ENCODE measurements at regions not wholly inside any gene's neighbourhood (a gene's known extent, or its start where the extent isn't known, plus 50 kb on each side); places are given as distances from the start of the nearest gene placed in this dataset.

GRCh38 chr9:28868228-28868990, 1295.1 kb upstream of the C9orf72 start (continued):
- TF ChIP-seq REST (IDR thresholded peaks at IDR 0.05; ENCODE audit: low read depth) (no peak), TCF7L2 (IDR thresholded peaks at IDR 0.05; ENCODE audit: borderline replicate concordance, extremely low read depth, insufficient read depth, insufficient read length) (no peak), EZH2phosphoT487 (IDR thresholded peaks at IDR 0.05; ENCODE audit: borderline replicate concordance) (no peak), ATF3 (IDR thresholded peaks at IDR 0.05) (no peak), RAD21 (IDR thresholded peaks at IDR 0.05; ENCODE audit: low read depth) (no peak)

DNA sequence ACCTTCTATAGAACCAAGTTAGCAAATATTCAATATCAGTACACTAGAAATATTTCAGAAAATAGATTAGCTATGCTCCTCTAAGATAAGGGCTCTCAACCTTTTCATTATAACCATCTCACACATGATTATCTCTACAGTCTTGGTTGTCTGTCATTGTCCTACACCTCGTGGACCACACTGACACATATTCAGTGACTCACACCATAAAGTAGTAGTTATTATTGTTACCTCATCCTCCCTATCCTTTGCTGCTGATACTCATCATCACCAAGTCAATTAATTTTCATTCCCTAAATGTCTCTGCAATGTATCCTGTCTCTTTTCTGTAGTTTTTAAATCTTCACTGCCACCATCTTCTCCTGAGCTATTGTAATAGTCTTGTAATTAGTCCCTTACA, 1309.2 kb upstream of the C9orf72 start:
- H3K4me1 ChIP-seq (ENCODE audit: control insufficient read depth in 1 of 2, insufficient read depth in 2 of 2, low read length in 2 of 2), result no peaks in the 10 kb centered on the region
- RAD21 ChIA-PET (ENCODE audit: low non-redundant PET in 1 of 2, low total read pairs in 2 of 2, uncharacterized antibody in 2 of 2, unreplicated experiment in 2 of 2), result no interaction called here
- H2AFZ ChIP-seq (ENCODE audit: low read depth, low read length, poor library complexity, severe bottlenecking), result no peak overlapping the region
- no peaks in the 10 kb centered on the region for H3K9me3 ChIP-seq (ENCODE audit: control insufficient read depth in 1 of 2, insufficient read depth in 1 of 2, low read depth in 1 of 2, low read length in 2 of 2)
- no peaks in the 10 kb centered on the region for H3K9me2 ChIP-seq (ENCODE audit: insufficient read depth)
- H3K4me3 ChIP-seq (replicated peaks in 1 of 2; ENCODE audit: low read depth in 1 of 2, low read length in 2 of 2), result no peak overlapping the region
- BruUV-seq (replicated peaks), result no TSS peak
- POLR2A ChIA-PET, result no interaction called here
- CTCF ChIA-PET, result no interaction called here
- intact Hi-C loops (cut with micrococcal nuclease), result loop anchor here (10.0 kb wide), 1 partner anchor 812 kb away; no protein-coding TSS in a partner anchor
- no peaks in the 10 kb centered on the region for H3K79me2 ChIP-seq (ENCODE audit: insufficient read depth, low read length)
- no peak for TF ChIP-seq ZNF274 (IDR thresholded peaks at IDR 0.05; ENCODE audit: low read depth, low read length)
- no peak for TF ChIP-seq RAD21 (IDR thresholded peaks at IDR 0.05; ENCODE audit: low read depth)
- TF ChIP-seq CEBPB (IDR thresholded peaks at IDR 0.05; ENCODE audit: low read depth), result no peak
- TF ChIP-seq EZH2 (IDR thresholded peaks at IDR 0.05), result no peak
- no peak for TF ChIP-seq EGR1 (IDR thresholded peaks at IDR 0.05; ENCODE audit: low read depth)
- no peak for TF ChIP-seq MAX (IDR thresholded peaks at IDR 0.05)
- TF ChIP-seq TCF7L2 (IDR thresholded peaks at IDR 0.05; ENCODE audit: borderline replicate concordance, extremely low read depth, insufficient read depth, insufficient read length), result no peak
- TF ChIP-seq ZBTB33 (IDR thresholded peaks at IDR 0.05; ENCODE audit: extremely low read depth, insufficient replicate concordance, low read length), result no peak
- no peak for TF ChIP-seq POLR2A (IDR thresholded peaks at IDR 0.05; ENCODE audit: borderline replicate concordance, extremely low read depth, insufficient read depth, insufficient read length)
- no peak for TF ChIP-seq JUND (IDR thresholded peaks at IDR 0.05)
- TF ChIP-seq FOSL1 (IDR thresholded peaks at IDR 0.05; ENCODE audit: low read depth), result no peak
- TF ChIP-seq POLR2AphosphoS5 (IDR thresholded peaks at IDR 0.05; ENCODE audit: low read depth, low read length), result no peak
- H3K36me3 ChIP-seq (ENCODE audit: control insufficient read depth in 1 of 2, insufficient read depth in 2 of 2, low read length in 2 of 2), result no peaks in the 10 kb centered on the region
- H3K4me2 ChIP-seq (ENCODE audit: low read length), result no peak overlapping the region
- DNase-seq (ENCODE audit: low read depth, low spot score) (no peak), ATAC-seq (no peak)
- no peaks in the 10 kb centered on the region for H4K20me1 ChIP-seq (ENCODE audit: insufficient read depth)
- no peaks in the 10 kb centered on the region for H3K27me3 ChIP-seq (ENCODE audit: insufficient read depth, low read length)
- no peak overlapping the region for H3K9ac ChIP-seq (ENCODE audit: low read length)
- H3K27ac ChIP-seq (ENCODE audit: low read depth, low read length), result no peak overlapping the region
